ENCODE measurements at regions not wholly inside any gene's neighbourhood (a gene's known extent, or its start where the extent isn't known, plus 50 kb on each side); places are given as distances from the start of the nearest gene placed in this dataset.

- no peak for TF ChIP-seq POLR2A (IDR thresholded peaks at IDR 0.05)
- TF ChIP-seq CTCF (IDR thresholded peaks at IDR 0.05 in 4 of 5, conservative IDR thresholded peaks at IDR 0.05 in 1 of 5) = no peak
Observed at GRCh38 chr10:100615908-100616307, 80.2 kb downstream of the HIF1AN start.
